Epidermal melanocyte (primary cell): ENCODE measurements at regions not wholly inside any gene's neighbourhood (a gene's known extent, or its start where the extent isn't known, plus 50 kb on each side); places are given as distances from the start of the nearest gene placed in this dataset.
A peak's percentile ranks its signal among the peaks of the same experiment; 100 is the strongest.
"Not testable (repeated sequence)": the region's sequence is repeated elsewhere in the genome, so short reads cannot be mapped to it uniquely, and the experiment has no call there.

ENCODE experiments used
- DNase-seq: peaks from one replicate; pipeline ENCODE4 v3.0.0; 2011; ENCODE audit warnings: low spot score; ENCODE audit not compliant: insufficient read length

GRCh38 chr3:194058189-194058571 is 77.8 kb upstream of the HES1 start:
- no peak for DNase-seq

DNA sequence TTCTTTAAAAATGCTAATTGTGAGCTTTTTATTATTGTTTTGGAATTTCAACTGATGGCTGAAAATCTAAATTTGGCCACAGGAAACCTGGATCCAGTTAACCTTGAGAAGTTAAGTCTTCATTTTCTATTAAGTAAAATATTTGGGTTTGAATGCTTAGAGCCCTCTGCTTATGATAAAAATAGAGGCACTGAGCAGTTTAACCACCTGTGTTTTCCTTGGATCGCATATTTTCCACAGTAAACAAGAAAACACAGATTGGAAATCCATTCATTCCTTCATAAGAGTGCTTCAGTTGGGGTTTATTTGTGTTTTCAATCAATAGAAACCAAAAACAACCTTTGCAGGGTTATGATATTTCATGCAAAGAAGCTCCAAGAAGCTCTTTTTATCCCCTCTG is 77.2 kb upstream of the HES1 start:
- no peak for DNase-seq

- no peak for DNase-seq
Measured at GRCh38 chr3:194061421-194062030, 74.4 kb upstream of the HES1 start.

- DNase-seq = no peak
Measured at GRCh38 chr3:194062830-194063229, 73.1 kb upstream of the HES1 start.

DNA sequence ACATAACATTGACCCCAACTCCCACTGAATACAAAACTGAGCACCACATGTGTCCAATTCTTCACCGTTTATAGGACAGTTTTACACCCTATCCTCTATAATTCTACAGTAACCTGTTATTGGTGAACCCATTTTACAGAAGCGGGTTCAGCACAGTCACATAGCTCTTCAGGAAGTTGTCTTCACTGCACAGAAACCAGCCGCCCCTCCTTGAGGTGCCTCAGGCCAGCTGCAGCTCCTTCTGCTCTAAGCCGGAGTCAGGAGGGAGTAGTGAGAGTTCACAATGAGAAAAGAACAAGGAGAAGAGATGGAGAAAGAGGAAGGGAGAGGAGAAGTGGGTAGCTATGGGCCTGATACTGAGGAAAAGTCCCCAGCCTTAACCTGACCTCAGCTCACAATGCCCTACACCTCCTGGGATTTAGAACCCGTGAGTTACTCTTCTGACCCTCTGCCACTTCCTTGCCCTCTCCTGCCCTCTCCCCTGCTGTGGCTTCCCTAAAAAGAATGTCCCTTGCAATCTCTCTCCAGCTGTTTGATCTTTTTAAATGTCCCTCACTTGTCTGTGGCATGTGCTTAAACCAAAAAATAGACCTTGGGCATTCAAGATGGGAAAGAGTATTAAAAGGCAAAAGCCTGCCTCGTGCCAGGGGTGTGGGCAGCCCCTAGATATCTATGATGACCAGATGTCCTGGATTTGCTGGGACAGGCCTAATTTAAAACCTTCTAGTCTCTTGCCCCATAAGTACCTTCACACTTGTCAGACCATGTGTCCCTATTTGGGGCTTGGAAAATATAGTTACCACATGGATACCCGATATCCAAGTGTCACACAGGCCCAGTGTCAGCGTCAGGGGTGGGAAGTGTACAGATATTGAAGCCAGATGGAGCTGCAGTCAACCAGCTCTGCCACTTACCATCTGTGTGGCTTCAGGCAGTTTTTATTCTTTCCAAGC is 71.3 kb upstream of the HES1 start:
- DNase-seq = no peak

GRCh38 chr3:194067327-194067726 is 68.6 kb upstream of the HES1 start:
- DNase-seq = not testable (repeated sequence)

GRCh38 chr3:194067949-194068362 is 68.0 kb upstream of the HES1 start:
- no peak for DNase-seq

- no peak for DNase-seq
Measured at GRCh38 chr3:194069421-194070219, 66.3 kb upstream of the HES1 start.

DNA sequence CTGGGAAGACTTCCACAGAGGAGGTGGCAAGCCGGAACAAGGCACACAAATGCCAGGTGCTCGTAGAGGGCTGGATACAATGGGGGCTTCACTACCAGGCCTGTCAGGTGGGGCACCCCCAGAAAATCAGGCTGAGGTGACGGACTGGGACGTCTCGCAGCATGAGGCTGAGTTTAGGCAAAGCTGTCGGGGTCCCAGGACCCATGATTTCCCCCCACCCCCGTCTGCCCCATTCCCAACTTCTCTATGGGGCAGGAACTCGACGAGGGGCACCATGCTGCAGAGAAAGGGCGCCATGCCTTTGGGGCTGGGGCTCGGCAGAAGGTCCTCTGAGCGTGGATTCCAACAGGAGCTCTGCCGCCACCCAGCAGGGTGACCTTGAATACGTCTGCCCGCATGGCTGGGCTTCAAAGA is 65.7 kb upstream of the HES1 start:
- DNase-seq = no peak

DNA sequence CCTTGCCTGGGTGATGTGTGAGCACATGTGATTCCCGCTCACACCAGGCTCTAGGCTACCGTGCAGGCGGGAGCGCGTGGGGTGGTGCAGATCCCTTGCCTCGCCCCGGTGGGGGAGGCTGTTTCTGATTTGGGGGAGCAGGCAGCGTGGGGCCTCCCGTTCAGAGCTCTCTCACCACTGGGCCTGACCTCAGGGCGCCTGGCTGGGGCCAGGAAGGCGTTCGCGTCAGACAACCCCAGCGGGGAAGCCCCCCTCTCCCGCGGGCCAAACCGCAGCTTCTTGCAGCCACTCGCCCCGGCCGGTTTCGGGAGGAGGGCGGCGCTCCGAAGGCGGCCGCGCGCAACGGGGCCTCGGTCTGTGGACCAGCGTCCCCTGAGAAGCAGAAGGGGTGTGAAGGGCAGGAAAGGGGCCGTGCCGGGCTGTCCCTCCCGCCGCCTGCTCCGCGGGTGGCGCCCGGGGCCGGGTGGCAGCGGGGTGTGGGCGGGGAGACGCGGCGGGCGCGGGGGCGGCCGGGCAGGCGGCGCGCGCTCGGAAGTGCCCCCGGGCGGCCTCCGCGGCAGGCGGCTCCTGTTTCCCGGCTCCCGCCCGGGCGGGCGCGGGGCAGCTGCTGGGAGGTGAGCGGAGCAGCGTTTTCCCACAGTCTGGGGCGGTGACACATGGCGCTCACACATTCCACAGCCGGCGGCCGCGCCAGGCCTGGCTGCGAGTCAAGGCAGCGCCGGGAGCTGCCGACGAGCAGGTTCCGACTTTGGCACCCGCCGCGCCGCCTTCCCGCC is 65.1 kb upstream of the HES1 start:
- DNase-seq = peak; percentile 64

DNA sequence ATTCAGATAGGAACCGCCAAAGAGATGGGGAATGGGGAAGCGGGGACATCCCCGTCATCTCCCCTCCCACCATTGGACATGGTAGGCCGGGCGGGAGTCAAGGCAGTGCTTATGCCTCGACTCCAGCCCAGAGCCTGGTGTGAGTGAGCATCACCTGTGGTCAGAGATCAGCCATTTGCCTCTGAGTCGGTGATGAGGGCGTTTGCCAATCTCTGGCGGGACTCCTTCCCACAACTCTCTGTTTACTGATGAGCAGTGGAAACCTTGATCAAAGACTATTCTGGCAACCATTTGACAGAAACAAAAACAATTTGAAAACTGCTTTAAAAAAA is 63.9 kb upstream of the HES1 start:
- no peak for DNase-seq

DNA sequence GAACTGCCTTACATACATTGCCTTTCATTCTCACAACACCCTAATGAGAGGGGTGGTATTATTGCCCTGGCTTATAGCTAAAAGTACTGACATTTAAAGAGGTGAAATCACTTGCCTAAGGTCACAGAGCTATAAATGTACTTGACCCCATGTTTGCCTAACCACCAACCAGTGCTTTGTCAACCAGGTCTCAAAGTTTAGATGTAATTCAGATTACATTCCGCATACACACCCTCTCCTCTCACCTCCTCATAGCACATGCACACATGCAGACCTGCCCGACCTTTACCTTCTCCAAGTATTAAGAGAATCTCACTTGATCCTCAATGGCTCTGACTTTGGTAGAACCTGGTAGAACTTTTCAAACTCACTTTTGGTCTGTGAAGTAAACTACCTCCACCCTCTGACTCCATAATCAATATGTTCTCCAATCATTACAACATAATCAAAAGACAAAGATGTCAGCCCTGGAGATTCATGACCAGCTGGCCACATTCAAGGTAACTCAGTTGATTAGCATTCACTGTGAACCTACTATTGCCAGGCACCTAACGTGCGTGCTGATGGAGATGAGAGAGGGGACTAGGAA is 63.2 kb upstream of the HES1 start:
- DNase-seq = no peak

DNA sequence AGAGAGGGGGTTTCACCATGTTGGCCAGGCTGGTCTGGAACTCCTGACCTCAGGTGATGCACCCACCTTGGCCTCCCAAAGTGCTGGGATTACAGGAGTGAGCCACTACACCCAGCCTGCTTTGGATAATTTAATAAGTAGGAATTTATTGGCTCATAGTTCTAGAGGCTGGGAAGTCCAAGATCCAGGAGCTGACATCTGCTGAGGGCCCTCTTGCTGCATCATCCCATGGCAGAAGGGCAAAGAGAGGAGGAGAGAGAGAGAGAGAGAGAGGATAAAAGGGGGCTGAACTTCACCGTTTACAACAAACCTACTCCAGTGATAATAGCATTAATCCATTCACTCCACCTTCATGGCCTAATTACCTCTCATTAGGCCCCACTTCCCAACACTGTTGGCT is 62.0 kb upstream of the HES1 start:
- no peak for DNase-seq

DNA sequence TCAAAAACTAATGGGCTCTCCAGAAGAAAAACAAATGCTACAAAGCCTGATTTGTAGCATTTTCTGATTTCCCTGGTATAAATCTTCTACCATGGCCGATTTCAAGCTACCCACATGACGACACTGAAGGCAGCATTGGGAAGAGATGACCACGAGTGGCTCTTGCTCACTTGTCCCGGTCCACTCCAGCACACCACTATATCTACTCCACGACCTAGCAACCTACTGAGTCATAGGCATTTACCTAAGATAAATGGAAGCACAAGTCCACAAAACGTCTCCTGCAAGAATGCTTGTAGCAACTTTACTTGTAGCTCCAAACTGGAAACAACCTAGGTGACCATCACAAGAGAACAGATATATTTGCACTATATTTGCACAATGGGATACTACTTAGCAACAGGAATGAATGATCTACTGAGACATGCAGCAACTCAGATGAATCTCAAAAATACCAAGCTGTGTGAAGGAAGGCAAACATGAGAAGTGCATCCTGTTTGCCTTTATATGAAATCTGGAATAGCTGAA is 60.8 kb upstream of the HES1 start:
- no peak for DNase-seq

DNA sequence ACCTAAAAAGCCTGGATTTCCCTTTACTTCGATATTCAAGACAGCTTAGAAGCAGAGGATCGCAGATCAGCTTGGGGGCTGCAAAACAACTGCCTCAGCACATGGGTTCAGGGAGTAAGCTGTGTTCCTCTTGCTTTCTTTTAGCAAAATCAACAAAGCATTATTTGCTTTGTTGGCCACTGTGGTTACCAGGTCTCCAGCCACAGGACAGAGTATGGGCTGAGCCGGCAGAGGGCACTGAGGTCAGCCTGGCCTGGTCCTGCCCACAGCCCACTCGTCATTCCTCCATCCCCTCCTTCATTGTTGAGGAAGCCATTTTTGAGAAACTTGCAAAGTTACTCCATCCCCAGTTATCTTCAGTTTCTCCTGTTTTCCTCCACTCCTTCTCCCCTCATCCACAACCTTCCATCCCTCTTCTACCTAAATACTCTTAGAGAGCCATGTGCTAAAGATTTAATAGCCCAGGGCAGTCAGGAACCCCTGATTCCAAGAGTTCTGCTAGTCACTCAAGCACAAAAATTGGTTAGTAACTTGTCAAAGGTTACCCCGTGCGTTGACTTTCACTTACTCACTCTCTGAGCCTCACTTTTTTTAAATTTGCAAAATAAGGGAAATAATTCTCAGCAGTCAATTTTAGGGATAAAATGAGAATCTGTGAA is 60.0 kb upstream of the HES1 start:
- DNase-seq = no peak

DNA sequence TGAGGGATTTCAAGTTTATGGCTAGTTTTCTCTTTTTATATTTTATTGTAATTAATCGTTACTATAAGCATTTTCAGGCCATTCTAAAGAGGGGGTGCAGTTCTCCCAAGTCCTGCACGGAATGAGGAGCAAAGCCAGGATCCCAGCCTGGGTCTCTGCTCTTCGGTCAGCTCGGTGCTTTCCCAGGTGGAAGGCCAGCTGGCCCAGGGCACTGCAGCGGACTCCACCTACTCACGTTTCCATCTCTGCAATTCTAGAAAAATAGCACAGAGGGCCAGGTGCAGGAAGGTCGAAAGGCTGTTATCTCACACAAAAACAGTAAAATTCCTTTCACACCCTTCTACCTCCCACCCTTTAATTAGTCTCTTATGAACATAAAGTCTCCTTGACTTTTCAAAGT is 59.5 kb upstream of the HES1 start:
- DNase-seq = no peak

- DNase-seq = no peak
Measured at GRCh38 chr3:194077602-194078001, 58.3 kb upstream of the HES1 start.

DNA sequence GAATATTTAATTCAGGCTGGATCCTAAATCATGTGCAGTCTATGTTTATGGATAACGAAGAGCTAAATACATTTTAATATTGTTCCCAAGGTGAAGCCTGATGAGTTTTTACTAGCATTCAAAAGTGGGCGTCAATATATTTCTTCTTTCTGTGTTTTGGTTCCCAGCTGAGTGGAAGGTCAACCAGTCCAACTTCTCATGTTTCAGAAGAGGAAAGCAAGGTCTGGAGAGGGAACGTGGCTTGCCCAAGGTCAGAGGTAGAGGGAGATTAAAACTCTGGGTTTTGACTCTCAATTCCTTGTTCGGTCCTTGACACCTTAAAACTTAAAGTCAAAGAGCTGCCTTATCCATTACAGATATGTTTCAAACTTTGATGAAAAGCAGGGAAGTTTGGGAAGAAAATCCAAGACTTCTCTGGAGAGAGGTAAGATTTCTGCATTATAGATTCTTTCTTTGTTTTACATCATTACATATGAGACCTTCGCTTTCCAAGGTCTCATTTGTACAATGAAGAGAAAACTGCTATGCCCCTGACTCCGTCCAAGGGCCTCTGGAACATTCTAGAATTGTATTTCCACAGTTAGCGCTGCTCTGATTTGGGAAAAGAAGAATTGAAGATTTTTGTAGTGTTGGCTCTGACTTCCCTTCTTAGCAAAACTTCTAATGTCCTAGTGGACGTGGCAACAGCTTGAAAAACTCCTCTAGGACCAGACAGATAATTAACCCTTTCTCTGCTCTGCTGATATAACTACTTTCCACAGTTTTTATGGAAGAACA is 57.7 kb upstream of the HES1 start:
- no peak for DNase-seq

- no peak for DNase-seq
Measured at GRCh38 chr3:194079702-194080172, 56.2 kb upstream of the HES1 start.
